ENCODE measurements at regions not wholly inside any gene's neighbourhood (a gene's known extent, or its start where the extent isn't known, plus 50 kb on each side); places are given as distances from the start of the nearest gene placed in this dataset.
A peak's percentile ranks its signal among the peaks of the same experiment; 100 is the strongest.

DNA sequence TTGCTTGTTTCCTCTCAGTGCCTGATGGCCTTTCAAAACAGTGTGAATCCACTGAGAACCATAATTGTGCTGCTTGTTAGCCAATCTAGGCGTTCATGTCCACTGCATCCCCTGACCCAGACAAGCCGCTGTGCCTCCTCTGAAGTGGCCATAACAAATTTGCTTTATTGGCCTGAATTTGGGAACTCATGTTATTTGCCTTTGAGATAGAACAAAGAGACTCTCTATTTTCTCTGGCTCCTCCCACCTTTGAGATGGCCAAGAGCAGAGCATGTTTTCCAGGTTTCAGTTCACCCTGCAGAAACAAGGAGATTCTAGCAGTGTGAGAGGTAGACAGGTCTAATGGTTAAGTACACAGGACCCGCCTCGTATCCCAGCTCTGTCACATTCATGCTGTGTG lies 723.9 kb downstream of the MED13L start:
- peaks cover 2% of the 10 kb centered on the region for H3K27me3 Mint-ChIP-seq (ENCODE audit: insufficient read depth)
- H3K4me1 Mint-ChIP-seq (ENCODE audit: low read depth): no peaks in the 10 kb centered on the region
- no peak for DNase-seq
- no peak overlapping the region for H3K27ac Mint-ChIP-seq
- H3K36me3 Mint-ChIP-seq (ENCODE audit: low read depth): no peaks in the 10 kb centered on the region
- H3K9me3 Mint-ChIP-seq: no peaks in the 10 kb centered on the region
- H3K4me3 Mint-ChIP-seq: no peak overlapping the region
- TF ChIP-seq, protein P1, sequence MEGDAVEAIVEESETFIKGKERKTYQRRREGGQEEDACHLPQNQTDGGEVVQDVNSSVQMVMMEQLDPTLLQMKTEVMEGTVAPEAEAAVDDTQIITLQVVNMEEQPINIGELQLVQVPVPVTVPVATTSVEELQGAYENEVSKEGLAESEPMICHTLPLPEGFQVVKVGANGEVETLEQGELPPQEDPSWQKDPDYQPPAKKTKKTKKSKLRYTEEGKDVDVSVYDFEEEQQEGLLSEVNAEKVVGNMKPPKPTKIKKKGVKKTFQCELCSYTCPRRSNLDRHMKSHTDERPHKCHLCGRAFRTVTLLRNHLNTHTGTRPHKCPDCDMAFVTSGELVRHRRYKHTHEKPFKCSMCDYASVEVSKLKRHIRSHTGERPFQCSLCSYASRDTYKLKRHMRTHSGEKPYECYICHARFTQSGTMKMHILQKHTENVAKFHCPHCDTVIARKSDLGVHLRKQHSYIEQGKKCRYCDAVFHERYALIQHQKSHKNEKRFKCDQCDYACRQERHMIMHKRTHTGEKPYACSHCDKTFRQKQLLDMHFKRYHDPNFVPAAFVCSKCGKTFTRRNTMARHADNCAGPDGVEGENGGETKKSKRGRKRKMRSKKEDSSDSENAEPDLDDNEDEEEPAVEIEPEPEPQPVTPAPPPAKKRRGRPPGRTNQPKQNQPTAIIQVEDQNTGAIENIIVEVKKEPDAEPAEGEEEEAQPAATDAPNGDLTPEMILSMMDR (IDR thresholded peaks at IDR 0.05): no peak

DNA sequence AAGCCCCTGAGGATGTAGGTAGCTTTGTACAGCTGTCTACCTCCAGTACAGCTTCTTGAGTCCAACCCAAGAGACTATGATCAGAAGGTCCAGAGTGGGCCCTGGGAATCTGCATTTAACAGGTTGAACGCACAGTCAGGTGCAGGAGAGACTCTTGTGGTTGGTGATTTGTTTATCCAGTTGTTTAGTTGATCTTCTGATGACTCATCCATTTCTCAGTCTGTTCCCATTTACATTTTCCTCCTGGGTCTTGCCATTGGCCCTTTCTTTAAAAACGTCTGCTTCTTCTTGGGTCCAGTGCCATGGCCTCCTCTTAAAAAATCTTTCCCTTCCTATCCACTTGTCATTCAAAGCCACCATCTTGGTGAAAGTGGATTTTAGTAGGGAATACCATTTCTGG lies 734.2 kb downstream of the MED13L start:
- Mint-ChIP-seq H3K27ac (no peak overlapping the region), H3K9me3 (peaks cover 9% of the 10 kb centered on the region; the same call in 1 of the 2 replicates), H3K27me3 (ENCODE audit: insufficient read depth) (peaks cover 12% of the 10 kb centered on the region), H3K36me3 (ENCODE audit: low read depth) (peaks cover 9% of the 10 kb centered on the region; the same call in 1 of the 2 replicates), H3K4me3 (no peak overlapping the region), H3K4me1 (ENCODE audit: low read depth) (peaks cover 9% of the 10 kb centered on the region)
- TF ChIP-seq, protein P1 (IDR thresholded peaks at IDR 0.05): no peak
- no peak for DNase-seq

- H3K27ac Mint-ChIP-seq: no peak overlapping the region
- no peak overlapping the region for H3K4me3 Mint-ChIP-seq
- peaks cover 9% of the 10 kb centered on the region; the same call in 1 of the 2 replicates for H3K36me3 Mint-ChIP-seq (ENCODE audit: low read depth)
- peaks cover 9% of the 10 kb centered on the region for H3K4me1 Mint-ChIP-seq (ENCODE audit: low read depth)
- H3K27me3 Mint-ChIP-seq (ENCODE audit: insufficient read depth): peaks cover 12% of the 10 kb centered on the region
- peaks cover 9% of the 10 kb centered on the region; the same call in 1 of the 2 replicates for H3K9me3 Mint-ChIP-seq
- TF ChIP-seq, protein P1 (IDR thresholded peaks at IDR 0.05): no peak
- DNase-seq: no peak
Measured at GRCh38 chr12:115542656-115543055, 734.8 kb downstream of the MED13L start.

DNA sequence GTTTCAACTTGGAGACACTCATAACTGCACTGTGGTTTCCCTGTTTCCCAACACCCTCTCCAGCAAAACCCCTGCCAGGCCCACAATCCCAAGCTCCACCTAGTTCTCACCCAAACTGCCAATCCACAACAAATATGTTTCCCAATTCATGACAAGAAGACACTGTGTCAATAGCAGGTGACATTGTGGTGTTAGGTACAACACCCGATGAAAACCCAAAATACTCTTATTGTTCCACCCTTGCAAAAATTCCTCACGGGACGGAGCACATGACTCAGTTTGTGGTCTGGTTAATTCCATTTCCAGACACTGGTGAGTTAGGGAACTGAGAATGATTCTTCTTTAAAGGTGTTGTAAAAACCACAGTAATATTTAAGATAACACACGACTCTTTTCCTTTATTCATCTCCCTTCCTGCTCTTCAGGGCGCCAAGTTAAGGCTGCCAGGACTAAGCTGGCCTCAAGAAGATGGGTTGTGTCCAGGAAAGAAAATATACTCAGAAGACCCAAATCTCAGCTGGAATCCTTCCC lies 735.5 kb downstream of the MED13L start:
- TF ChIP-seq, protein P1 (IDR thresholded peaks at IDR 0.05): no peak
- Mint-ChIP-seq H3K4me3 (no peak overlapping the region), H3K4me1 (ENCODE audit: low read depth) (peaks cover 9% of the 10 kb centered on the region), H3K36me3 (ENCODE audit: low read depth) (peaks cover 9% of the 10 kb centered on the region; the same call in 1 of the 2 replicates), H3K9me3 (peaks cover 9% of the 10 kb centered on the region; the same call in 1 of the 2 replicates), H3K27ac (no peak overlapping the region), H3K27me3 (ENCODE audit: insufficient read depth) (peaks cover 15% of the 10 kb centered on the region)
- DNase-seq: no peak

DNA sequence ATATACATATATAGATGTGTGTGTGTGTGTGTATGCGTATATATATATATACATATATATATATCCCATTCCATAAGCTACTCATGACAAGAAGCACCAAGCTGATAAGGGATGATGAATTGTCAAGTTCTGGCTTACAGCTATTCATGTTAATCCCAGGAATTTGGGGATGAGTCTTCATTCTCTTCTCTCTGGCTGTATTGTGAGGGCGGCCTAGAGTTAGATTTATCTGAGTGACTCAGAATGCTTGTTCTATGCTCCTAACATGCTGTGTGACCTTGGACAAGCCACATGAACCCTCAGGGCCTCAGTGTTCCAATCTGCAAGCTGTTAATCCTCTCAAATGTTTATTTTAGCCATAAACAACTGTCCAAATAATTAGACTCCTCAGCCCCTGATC lies 749.0 kb downstream of the MED13L start:
- peak; percentile 44 for DNase-seq
- Mint-ChIP-seq H3K27ac (no peak overlapping the region), H3K9me3 (no peaks in the 10 kb centered on the region), H3K4me3 (no peak overlapping the region), H3K27me3 (ENCODE audit: insufficient read depth) (peaks cover 6% of the 10 kb centered on the region), H3K36me3 (ENCODE audit: low read depth) (no peaks in the 10 kb centered on the region), H3K4me1 (ENCODE audit: low read depth) (peaks cover 12% of the 10 kb centered on the region)
- TF ChIP-seq, protein P1 (IDR thresholded peaks at IDR 0.05): no peak
